ENCODE measurements at regions not wholly inside any gene's neighbourhood (a gene's known extent, or its start where the extent isn't known, plus 50 kb on each side); places are given as distances from the start of the nearest gene placed in this dataset.

- intact Hi-C loops (cut with micrococcal nuclease; ENCODE audit: unreplicated experiment), result no loop called here
These were observed 384.0 kb upstream of the TMEFF2 start for GRCh38 chr2:192578780-192579179.

GRCh38 chr2:192577706-192578105 lies 383.0 kb upstream of the TMEFF2 start:
- Histone ChIP-seq H3K36me3 (ENCODE audit: low read depth) (no peaks in the 10 kb centered on the region), H3K27me3 (ENCODE audit: insufficient read depth, low read depth) (no peaks in the 10 kb centered on the region), H3K9me2 (ENCODE audit: insufficient read depth) (no peaks in the 10 kb centered on the region), H3K4me3 (no peak overlapping the region), H2AFZ (no peak overlapping the region), H3F3A (ENCODE audit: insufficient read depth, low read depth) (no peaks in the 10 kb centered on the region), H3K79me2 (ENCODE audit: low read depth) (no peaks in the 10 kb centered on the region), H4K20me1 (ENCODE audit: insufficient read depth) (no peaks in the 10 kb centered on the region), H3K4me2 (no peak overlapping the region), H3K4me1 (replicated peaks; ENCODE audit: insufficient read depth) (no peaks in the 10 kb centered on the region), H3K9me3 (ENCODE audit: insufficient read depth, low read depth) (no peaks in the 10 kb centered on the region), H3K27ac (no peak overlapping the region)
- DNase-seq, result no peak
- ChIA-PET POLR2A (ENCODE audit: unreplicated experiment) (no interaction called here), CTCF (no interaction called here)
- intact Hi-C loops (cut with micrococcal nuclease; ENCODE audit: unreplicated experiment), result no loop called here
- BruUV-seq (replicated peaks), result no TSS peak
- TF ChIP-seq EZH2 (IDR thresholded peaks at IDR 0.05; ENCODE audit: low read depth) (no peak), CTCF (conservative IDR thresholded peaks at IDR 0.05) (no peak)

More at GRCh38 chr2:192578780-192579179, 384.0 kb upstream of the TMEFF2 start:
- Histone ChIP-seq H4K20me1 (ENCODE audit: insufficient read depth) (no peaks in the 10 kb centered on the region), H3K9me3 (ENCODE audit: insufficient read depth, low read depth) (no peaks in the 10 kb centered on the region), H3K4me3 (no peak overlapping the region), H3K27me3 (ENCODE audit: insufficient read depth, low read depth) (no peaks in the 10 kb centered on the region), H3K79me2 (ENCODE audit: low read depth) (no peaks in the 10 kb centered on the region), H3K9me2 (ENCODE audit: insufficient read depth) (no peaks in the 10 kb centered on the region), H3F3A (ENCODE audit: insufficient read depth, low read depth) (no peaks in the 10 kb centered on the region), H3K36me3 (ENCODE audit: low read depth) (no peaks in the 10 kb centered on the region), H3K27ac (no peak overlapping the region), H3K4me2 (no peak overlapping the region), H2AFZ (no peak overlapping the region), H3K4me1 (replicated peaks; ENCODE audit: insufficient read depth) (no peaks in the 10 kb centered on the region)
- DNase-seq, result no peak
- CTCF ChIA-PET, result no interaction called here
- BruUV-seq (replicated peaks), result no TSS peak
- POLR2A ChIA-PET (ENCODE audit: unreplicated experiment), result no interaction called here
- no peak for TF ChIP-seq EZH2 (IDR thresholded peaks at IDR 0.05; ENCODE audit: low read depth)
- no peak for TF ChIP-seq CTCF (conservative IDR thresholded peaks at IDR 0.05)

- no peaks in the 10 kb centered on the region for H3F3A ChIP-seq (ENCODE audit: insufficient read depth, low read depth)
- no TSS peak for BruUV-seq (replicated peaks)
- no peaks in the 10 kb centered on the region for H3K9me2 ChIP-seq (ENCODE audit: insufficient read depth)
- ChIA-PET POLR2A (ENCODE audit: unreplicated experiment) (no interaction called here), CTCF (no interaction called here)
- no peak overlapping the region for H3K27ac ChIP-seq
- no peaks in the 10 kb centered on the region for H3K36me3 ChIP-seq (ENCODE audit: low read depth)
- H4K20me1 ChIP-seq (ENCODE audit: insufficient read depth), result no peaks in the 10 kb centered on the region
- H3K4me2 ChIP-seq, result no peak overlapping the region
- H2AFZ ChIP-seq, result no peak overlapping the region
- H3K27me3 ChIP-seq (ENCODE audit: insufficient read depth, low read depth), result no peaks in the 10 kb centered on the region
- no peaks in the 10 kb centered on the region for H3K4me1 ChIP-seq (replicated peaks; ENCODE audit: insufficient read depth)
- intact Hi-C loops (cut with micrococcal nuclease; ENCODE audit: unreplicated experiment), result no loop called here
- no peak overlapping the region for H3K4me3 ChIP-seq
- no peaks in the 10 kb centered on the region for H3K79me2 ChIP-seq (ENCODE audit: low read depth)
- TF ChIP-seq EZH2 (IDR thresholded peaks at IDR 0.05; ENCODE audit: low read depth), result no peak
- TF ChIP-seq CTCF (conservative IDR thresholded peaks at IDR 0.05), result no peak
- no peak for DNase-seq
- H3K9me3 ChIP-seq (ENCODE audit: insufficient read depth, low read depth), result no peaks in the 10 kb centered on the region
These were observed 379.8 kb upstream of the TMEFF2 start for GRCh38 chr2:192574552-192574951.

All from PC-9 (cell line).